ENCODE measurements at regions not wholly inside any gene's neighbourhood (a gene's known extent, or its start where the extent isn't known, plus 50 kb on each side); places are given as distances from the start of the nearest gene placed in this dataset.
"Not testable (repeated sequence)": the region's sequence is repeated elsewhere in the genome, so short reads cannot be mapped to it uniquely, and the experiment has no call there.

GRCh38 chr4:112083587-112084347 is 61.5 kb upstream of the FAM241A start:
- DNase-seq (ENCODE audit: low spot score), result peak; percentile 53

GRCh38 chr4:112085156-112086035 is 59.9 kb upstream of the FAM241A start:
- DNase-seq (ENCODE audit: low spot score), result no peak

GRCh38 chr4:112086036-112086434 is 59.2 kb upstream of the FAM241A start:
- no peak for DNase-seq (ENCODE audit: low spot score)

- DNase-seq (ENCODE audit: low spot score), result not testable (repeated sequence)
Observed at GRCh38 chr4:112086661-112087060, 58.6 kb upstream of the FAM241A start.

- DNase-seq (ENCODE audit: low spot score), result not testable (repeated sequence)
Observed at GRCh38 chr4:112092330-112092729, 52.9 kb upstream of the FAM241A start.

GRCh38 chr4:112093636-112094202 is 51.5 kb upstream of the FAM241A start:
- no peak for DNase-seq (ENCODE audit: low spot score)

- no peak for DNase-seq (ENCODE audit: low spot score)
Observed at GRCh38 chr4:112094330-112094729, 50.9 kb upstream of the FAM241A start.
